ENCODE measurements at regions not wholly inside any gene's neighbourhood (a gene's known extent, or its start where the extent isn't known, plus 50 kb on each side); places are given as distances from the start of the nearest gene placed in this dataset.

DNA sequence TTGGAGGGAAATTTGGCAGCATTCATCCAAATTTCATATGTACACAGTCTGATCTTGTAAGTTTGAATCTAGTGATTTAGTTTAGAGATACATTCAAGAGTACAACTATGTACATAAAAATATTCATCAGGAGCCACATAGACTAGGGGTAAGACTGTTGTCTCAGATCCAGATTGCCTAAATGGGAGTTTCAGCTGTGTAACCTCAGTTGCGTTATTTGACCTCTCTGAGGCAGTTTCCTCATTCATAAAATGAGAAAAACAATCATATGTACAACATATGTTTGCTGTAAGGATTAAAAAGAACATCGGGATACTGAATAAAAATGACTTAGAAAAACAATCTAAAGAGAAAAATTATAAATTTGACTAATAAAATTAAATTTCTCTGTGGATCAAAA lies 577.5 kb downstream of the RPL10L start:
- TF ChIP-seq, protein P1, sequence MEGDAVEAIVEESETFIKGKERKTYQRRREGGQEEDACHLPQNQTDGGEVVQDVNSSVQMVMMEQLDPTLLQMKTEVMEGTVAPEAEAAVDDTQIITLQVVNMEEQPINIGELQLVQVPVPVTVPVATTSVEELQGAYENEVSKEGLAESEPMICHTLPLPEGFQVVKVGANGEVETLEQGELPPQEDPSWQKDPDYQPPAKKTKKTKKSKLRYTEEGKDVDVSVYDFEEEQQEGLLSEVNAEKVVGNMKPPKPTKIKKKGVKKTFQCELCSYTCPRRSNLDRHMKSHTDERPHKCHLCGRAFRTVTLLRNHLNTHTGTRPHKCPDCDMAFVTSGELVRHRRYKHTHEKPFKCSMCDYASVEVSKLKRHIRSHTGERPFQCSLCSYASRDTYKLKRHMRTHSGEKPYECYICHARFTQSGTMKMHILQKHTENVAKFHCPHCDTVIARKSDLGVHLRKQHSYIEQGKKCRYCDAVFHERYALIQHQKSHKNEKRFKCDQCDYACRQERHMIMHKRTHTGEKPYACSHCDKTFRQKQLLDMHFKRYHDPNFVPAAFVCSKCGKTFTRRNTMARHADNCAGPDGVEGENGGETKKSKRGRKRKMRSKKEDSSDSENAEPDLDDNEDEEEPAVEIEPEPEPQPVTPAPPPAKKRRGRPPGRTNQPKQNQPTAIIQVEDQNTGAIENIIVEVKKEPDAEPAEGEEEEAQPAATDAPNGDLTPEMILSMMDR (IDR thresholded peaks at IDR 0.05; ENCODE audit: extremely low read depth in 1 of 2, insufficient read depth in 1 of 2, low read depth in 1 of 2, low read length in 2 of 2), result no peak
- TF ChIP-seq JUN (IDR thresholded peaks at IDR 0.05; ENCODE audit: borderline replicate concordance, insufficient read depth, insufficient read length, low read depth), result no peak
- TF ChIP-seq, protein P2, sequence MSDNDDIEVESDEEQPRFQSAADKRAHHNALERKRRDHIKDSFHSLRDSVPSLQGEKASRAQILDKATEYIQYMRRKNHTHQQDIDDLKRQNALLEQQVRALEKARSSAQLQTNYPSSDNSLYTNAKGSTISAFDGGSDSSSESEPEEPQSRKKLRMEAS (IDR thresholded peaks at IDR 0.05; ENCODE audit: insufficient read depth, insufficient read length), result no peak
- TF ChIP-seq POLR2A (IDR thresholded peaks at IDR 0.05; ENCODE audit: low read depth, low read length), result no peak
- no peak for TF ChIP-seq POLR2AphosphoS5 (IDR thresholded peaks at IDR 0.05; ENCODE audit: insufficient read depth, low read depth, low read length)
- no peak for TF ChIP-seq FOS (IDR thresholded peaks at IDR 0.05; ENCODE audit: borderline replicate concordance, insufficient read depth, low read length)
- no peak for TF ChIP-seq EZH2 (IDR thresholded peaks at IDR 0.05; ENCODE audit: borderline replicate concordance, low read depth, low read length, severe bottlenecking)
- no peak for TF ChIP-seq MYC (IDR thresholded peaks at IDR 0.05; ENCODE audit: low read depth, low read length)
- no peak for TF ChIP-seq GATA2 (IDR thresholded peaks at IDR 0.05; ENCODE audit: insufficient read depth, insufficient read length, low read depth, low read length)

Measured in endothelial cell of umbilical vein (primary cell).